HG02678 (cell line): ENCODE measurements at regions not wholly inside any gene's neighbourhood (a gene's known extent, or its start where the extent isn't known, plus 50 kb on each side); places are given as distances from the start of the nearest gene placed in this dataset.

Experiments used
- ATAC-seq: cut with Tn5 transposase; IDR thresholded peaks from one replicate; pipeline ENCODE4 v1.9.1; 2021; ENCODE audit warnings: mild to moderate bottlenecking, moderate library complexity; ENCODE audit not compliant: unreplicated experiment

DNA sequence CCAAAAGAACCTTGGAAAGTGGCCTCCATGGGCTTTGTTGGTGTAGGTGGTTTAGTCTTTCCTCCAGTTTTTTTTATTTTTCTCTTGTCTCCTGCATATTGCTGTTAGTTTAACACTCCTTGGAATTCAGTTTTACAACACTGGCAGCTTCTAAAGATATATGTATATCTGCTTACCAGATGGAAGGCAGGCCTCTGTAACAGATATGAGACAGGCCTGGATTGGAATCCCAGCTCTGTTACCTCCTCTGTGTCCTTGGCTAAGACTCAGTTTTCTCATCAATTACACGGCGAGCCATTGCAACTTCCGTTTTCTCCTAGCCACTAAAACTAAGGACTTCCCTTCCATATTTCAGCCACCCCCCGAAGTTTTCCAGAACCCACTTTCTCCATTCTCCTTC, 133.4 kb upstream of the SMAD1 start:
- no peak for ATAC-seq

DNA sequence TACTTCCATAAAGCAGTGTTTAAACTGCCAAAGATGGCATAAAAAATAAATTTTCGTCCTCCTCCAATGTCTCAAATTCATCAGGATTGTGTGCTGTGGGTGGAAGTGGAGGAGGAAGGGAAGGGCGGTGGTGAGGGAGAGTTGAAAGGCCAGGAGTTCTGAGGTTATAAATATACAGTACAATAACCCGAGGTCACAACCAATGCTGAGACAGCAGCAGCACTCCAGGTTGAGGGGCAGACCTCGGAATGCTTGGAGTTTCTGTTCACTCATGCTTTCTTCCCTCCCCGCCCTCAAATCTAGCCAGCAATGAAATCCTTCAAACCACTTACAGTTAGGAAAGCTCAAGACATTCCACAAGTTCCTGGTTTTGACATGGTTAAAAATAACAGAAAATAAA, 134.0 kb upstream of the SMAD1 start:
- ATAC-seq: no peak

DNA sequence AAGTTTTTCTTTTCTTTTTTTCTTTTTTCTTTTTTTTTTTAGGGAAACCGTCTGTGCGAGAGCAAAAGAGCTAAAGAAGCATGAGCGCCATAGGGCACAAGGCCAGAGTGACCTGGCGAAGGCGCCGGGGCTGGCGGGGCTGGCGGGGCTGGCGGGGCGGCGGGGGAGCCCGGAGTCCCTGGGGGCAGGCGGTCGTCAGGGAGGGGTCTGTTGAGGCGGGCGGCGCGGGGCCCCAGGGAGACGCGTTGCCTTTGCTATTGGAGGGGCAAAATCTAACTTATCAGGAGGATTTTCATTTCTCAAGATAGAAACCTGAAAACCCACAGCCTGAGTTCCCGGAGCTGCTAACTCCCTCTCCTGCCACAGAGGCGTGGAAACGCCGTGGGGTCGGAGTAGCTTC, 135.6 kb upstream of the SMAD1 start:
- ATAC-seq: no peak

DNA sequence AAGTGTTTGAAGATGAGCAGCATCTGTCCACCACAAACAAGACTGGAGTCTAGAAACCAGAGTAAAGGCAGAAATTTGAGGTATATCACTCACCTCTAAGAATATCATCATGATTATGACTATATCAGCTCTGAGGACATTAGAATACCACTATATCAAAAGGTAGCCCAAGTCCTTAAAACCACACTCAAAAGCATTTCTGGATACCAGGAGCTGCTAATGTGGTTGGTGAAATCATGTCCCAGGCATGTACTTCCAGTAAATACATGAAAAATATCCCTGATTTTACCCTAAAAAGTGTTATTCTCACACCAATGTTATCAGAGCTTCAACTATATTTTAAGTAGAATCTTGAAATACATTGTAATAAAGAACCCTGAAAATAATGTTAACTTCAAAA, 136.3 kb upstream of the SMAD1 start:
- ATAC-seq: no peak

DNA sequence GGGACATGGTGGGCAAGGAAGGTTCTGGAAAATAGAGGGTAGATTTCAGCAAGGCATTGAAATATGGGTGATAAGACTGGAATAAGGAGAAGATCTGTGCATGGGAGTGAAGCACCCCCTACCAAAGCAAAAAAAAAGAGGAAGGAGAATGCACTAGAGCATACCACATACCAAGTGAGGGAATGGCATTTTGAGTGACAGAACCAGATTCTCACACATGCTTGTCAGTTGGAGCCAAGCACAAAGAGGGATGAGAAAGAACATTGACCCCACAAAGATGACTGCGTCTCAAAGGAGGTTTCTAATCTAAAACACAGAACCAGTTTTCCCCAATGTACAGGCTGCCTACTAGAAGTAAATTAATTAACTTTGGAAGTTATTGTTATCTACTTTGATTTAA, 140.3 kb upstream of the SMAD1 start:
- no peak for ATAC-seq

DNA sequence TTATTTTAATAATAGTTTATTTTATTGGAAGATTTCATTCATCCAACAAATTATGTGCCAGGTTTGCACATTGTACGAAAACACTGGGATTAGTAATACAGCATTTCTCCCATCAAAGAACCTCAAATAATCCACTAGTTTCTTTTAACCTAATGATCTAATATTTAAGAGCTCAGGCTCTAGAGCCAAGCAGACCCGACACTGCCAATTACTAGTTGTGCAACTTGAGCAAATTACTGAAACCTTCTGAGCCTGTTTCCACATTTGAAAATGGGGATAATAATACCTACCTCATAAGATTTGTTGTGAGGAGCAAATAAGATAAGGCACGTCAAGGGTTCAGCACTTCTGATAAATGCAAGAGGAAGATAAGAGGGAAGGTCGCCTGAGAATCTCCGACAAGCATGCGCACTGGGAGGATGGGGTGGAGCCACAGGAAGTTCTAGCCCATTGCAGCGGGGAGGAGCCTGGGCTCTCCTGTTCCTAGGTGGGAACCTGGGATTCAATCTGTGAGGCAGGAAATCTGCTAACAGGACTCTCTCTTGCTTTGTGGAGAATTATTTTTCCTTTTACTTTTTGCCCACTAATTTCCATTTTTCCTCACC, 141.5 kb upstream of the SMAD1 start:
- ATAC-seq: no peak

DNA sequence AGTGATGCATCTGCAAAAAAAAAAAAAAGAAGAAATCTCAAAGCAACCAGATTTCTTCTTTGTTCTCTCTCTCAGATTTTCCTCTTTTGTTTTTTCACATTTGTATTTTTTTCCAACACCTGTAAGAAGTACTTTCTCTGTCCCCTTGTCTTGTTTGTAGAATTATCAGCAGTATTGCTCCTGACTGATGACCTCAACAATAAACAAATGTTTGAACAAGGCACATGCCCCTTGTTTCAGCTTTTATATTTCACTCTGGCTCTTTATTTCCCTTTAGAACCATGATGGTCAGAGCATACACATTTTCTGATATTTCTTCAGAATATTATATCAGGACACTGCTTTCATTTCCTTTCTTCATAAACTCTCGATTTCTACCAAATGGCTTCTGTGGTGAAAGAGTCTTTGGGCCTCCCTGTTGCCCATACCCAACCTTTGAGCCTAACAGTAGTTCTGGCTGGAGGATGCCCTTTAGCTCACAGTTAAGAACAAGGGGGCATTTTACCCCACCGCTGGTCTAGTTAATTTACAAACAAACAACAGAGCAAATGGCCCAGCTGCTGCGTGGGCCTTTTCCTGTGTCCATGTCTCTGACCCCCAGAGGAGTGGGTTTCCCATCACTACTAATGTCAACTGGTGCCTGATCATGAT, 142.5 kb upstream of the SMAD1 start:
- no peak for ATAC-seq

DNA sequence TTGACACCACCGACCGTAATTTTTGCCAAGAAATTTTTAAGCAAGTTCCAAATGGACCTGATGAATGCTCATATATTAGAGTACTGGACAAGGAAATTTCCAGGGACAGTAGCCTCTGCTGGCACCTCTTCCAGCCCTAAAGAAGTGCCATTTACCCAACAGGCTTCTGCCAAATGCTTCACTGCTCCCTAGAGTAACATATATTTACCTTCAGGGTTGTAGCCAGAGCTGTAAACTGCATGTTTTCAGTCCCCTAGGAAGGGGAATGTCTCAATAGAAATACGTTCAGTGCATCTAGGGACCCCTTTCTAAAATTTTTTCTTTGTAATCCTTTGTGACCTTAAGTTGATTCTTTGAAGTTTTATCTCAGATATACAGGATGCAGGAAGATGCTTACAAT, 143.1 kb upstream of the SMAD1 start:
- no peak for ATAC-seq

DNA sequence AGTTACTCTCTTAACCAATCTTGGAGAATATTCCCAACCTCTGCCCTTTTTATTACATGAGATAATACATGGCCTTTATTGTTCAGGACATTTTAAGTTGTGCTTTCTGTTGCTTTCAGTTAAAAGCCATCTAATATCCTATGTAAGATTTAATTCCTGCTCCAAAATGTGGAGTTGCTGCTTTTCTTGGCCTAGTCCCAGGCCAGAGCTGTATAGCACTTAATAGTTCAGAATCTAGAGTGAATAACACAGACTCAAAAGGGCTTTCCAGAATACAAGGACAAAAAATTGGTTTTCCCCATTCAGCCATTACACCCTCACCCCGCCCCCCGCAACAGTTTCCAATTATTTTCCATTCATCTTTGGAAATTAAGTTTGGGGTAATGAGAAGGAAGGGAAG, 144.3 kb upstream of the SMAD1 start:
- no peak for ATAC-seq

DNA sequence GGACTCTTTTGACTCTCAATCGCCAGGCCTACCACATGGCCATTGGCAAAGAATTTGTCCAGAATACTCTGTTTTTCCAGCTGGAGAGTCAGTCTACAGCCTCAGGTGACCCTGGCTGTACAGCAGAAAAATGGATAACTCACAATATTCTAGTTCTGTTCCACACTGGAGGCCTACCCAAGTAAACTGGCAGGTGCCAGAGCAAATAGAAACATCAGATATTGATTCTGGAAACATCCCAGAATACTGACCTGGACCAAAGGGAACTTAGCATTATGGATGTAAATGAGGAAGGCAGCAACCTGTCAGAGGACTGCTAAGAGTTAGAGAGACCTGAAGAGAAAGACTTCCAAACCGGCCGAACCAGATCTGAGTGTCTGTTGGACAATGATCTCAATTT, 147.9 kb upstream of the SMAD1 start:
- ATAC-seq: no peak

DNA sequence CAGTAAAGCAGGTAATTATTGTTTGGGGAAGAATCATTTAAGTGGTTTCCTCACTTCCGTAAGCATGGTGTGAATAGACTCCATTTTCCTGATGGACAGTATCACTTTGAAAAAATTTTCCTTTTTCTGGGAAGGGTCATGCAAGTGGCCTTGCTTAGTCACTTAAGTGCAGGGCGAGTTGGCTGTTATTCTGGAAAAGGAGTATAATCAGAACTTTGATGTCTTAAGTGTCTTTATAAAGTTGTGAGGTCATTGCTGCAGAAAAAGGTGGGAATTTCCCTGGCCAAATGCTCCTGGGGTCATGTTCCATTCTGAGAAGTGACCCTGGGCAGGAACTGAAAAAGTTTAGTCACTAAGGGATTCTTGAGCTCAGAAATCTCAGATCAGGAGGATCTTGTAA, 146.1 kb upstream of the OTUD4 start:
- no peak for ATAC-seq

DNA sequence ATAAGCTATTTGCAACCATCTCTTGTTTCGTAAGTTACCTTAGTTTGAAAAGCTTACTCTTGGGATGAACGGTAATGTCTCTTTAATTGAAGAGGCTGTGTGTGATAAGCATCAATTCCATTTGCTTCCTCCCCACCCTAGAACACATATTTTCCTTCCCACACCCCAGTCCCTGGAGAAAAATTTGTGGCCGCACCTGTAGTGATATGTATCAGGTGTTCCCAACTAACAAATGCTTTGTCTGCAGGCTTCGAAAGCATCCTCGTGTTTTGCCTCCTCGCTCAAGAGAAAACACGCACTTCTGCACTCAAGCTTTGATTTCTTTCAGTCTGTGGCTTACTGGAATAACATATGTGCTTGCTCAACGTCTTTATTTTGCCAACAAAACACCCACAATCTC, 143.8 kb upstream of the OTUD4 start:
- ATAC-seq: no peak

DNA sequence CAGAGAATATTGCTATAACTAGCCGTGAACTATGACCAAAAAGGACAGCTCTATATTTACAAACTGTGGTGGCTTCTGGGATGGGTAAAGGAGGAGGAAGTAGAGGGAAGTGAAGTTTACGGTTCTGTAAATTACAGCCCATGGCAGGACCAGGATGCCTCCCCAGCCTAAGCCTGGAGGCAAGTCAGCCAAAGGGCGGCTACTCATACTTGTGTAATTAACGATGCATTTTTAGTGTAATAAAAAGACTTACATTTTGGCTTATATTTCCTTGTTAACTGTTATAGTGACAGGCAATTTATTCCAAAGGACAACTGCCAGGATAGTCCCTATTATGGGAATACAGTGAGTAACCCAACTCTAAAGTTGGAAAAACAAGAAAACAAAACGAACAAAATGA, 139.9 kb upstream of the OTUD4 start:
- ATAC-seq: no peak

DNA sequence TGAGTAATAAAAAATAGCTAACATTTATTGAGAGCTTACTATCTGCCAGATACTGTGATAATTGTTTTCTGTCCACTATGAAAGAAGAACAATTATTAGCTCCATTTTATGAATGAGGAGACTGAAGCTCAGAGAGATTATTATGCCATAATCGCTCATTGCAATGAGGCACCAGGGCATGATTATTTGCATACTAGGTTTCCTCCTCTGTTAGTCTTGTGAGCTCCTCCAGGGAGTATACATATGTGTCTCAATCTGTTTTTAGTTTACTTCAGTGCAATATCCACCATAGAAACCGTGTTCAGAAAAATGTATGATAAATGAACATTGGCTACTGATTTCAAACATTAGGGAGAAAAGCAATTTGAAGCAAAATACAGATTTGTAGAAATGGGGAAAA, 139.4 kb upstream of the OTUD4 start:
- ATAC-seq: no peak

DNA sequence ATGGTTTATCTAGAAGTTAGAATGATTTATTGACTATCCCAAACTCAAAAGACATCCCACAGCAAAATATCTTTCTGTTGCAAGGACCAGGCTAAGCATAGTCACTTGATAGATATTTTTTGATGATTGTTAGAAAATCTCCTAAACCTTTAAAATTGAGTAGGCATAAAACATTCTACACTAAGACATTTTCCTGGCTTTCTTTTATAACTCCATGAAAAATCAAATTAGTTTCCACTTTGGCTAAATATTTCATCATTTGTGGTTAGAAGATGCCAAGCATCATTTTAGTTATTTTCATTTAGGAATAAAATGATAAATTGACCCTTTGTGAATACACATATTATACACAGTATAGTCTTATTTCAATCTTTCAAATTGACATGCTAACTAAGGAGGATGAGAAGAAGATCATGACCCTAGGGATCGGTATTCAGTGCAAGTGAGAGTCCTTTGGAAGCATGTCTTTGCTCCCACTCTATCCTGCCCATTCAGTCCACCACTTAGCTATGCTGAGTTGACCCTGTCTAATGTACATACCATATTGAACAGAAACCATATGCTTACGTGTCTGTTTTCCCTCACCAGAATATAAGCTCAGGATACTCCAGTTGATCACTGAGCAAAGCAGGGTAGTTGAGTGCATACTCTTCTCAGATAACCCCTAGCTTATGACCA, 136.6 kb upstream of the OTUD4 start:
- no peak for ATAC-seq

DNA sequence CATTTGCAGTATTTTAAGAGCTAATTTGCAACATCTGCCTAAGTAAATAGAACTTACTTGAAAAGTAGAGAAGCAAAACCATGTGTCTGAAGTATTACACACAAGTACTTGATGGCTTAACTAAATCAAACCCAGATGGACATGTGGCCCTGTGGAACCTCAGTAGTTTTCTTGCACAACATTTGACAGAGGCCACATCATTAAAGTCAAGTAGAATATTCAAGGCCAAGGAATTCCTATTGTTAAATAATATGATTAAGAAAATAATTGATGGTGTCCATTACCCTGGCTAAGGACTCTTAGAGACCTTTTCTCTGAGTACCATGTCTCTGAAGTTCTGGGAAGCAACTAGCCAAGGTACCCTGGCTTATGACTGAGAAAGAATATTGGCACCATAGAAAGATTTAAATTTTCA, 135.4 kb upstream of the OTUD4 start:
- ATAC-seq: no peak

DNA sequence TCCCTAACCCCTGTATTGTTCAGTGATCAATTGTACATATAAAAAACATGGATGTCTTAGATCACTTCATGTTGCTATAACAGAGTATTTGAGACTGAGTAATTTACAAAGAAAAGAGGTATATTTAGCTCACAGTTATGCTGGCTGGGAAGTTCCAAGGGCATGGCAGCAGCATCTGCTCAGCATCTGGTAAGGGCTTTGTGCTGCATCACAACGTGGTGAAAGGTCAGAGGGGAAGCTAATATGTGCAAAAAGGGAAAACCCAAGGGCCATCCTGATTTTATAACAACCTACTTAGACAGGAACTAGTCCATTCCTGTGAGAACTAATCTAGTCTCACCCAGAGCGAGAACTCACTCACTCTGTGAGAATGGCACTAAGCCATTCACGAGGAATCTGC, 128.2 kb upstream of the OTUD4 start:
- no peak for ATAC-seq

DNA sequence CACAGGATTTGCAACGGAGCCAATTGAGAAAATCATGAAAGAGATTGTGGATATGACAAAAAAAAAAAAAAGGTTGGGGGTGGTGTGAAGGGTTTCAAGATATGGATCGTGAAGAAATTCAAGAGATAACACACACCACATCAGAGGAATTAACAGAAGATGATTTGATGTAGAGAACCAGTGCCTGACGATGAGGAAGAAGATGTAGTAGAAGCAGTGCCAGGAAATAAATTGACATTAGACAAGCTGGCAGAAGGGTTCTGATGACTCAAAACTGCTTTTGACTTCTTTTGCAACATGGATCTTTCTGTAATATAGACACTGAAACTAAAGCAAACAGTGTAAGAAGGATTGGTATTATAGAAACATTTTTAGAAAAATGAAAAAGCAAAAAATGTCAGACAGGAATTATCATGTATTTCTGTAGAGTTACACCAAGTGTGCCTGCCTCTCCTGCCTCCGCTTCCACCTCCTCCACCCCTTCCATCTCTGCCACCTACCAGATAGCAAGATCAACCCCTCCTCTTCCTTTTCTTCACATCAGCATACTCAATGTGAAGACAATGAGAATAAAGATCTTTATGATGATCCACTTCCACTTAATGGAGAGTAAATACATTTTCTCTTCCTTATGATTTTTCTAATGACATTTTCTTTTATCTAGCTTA, 127.5 kb upstream of the OTUD4 start:
- no peak for ATAC-seq

DNA sequence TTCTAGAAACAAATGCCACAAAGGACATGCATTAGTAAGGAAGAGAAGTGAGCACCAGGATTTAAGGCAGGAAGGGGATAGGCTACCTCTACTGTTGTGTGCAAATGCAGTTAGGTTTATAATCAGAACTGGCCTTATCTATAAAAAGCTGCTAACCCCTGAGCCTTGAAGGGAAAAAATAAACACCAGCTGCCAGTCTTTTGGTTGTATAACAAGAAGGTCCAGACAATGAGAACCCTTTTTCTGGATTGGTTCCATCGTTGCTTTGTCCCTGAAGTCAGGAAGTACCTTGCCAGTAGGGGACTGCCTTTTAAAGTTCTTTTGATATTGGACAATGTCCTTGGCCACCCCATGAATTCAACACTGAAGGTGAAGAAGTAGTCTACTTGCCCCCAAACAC, 126.7 kb upstream of the OTUD4 start:
- ATAC-seq: no peak

DNA sequence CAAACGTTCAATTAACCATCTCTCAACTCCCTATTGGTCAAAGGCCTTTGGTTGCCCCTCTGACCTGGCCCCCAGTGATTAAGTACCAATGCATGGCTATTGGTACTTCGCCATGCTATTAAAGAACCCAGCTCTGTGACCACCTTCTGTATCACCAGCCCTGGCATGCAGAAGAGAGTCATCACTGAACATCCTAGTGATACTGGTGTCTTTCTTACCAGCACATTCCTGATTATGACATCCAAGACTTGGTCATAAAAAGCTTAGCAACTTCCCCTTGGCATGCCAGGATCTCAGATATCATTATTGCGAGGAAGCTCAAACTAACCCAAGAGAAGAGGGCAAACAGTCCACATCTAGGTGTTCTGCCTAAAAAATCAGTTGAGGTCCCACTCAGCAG, 122.3 kb upstream of the OTUD4 start:
- no peak for ATAC-seq

DNA sequence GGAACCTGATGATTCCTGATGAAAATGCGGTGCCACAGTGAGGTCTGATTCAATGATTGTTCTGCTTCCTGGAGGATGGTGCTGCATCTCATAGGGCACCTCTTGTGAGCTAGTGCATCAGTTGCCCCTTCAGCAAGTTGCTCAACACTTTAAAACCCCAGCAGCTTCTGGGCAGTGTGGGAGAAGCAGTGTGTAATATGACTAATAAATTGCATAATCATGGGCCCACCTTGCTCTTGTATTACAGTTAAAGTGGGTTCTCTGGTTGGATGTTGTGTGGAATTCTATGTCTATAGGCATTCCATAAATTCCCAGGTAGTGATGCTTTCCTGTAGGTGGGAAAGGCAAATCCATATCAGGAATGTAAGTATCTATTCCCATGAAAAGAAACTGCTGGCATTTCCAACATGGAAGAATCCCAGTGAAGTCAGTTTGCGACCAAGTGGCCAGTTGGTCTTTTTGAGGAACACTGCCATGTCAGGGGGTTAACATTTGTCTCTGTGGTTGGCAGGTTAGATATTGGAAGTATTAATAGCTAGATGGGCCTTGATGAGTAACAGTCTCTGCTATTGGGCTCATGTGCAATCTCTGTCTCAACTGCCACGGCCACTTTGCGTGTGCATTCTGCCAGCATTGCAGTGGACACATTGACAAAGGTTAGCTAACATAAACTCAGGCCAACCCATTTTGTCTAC, 121.1 kb upstream of the OTUD4 start:
- no peak for ATAC-seq
